Trophoblast cell (in vitro differentiated cells and primary cell): ENCODE measurements at regions not wholly inside any gene's neighbourhood (a gene's known extent, or its start where the extent isn't known, plus 50 kb on each side); places are given as distances from the start of the nearest gene placed in this dataset.

Experiments used
- DNase-seq, 2 donors: peaks; one replicate each; pipeline ENCODE4 v3.0.0-alpha.2; 2016
- H2AFZ ChIP-seq: 2 replicates; pipeline ENCODE4 v1.6.1; 2013; ENCODE audit warnings: low read length, moderate library complexity, mild to moderate bottlenecking; ENCODE audit not compliant: insufficient read depth, poor library complexity
- H2AK5ac ChIP-seq: 2 replicates; pipeline ENCODE4 v1.6.1; 2013; ENCODE audit warnings: mild to moderate bottlenecking, low read length
- H2BK120ac ChIP-seq: 2 replicates; pipeline ENCODE4 v1.6.1; 2013; ENCODE audit warnings: low read length, mild to moderate bottlenecking, moderate library complexity; ENCODE audit not compliant: insufficient read depth, poor library complexity
- H2BK12ac ChIP-seq: 2 replicates; pipeline ENCODE4 v1.6.1; 2013; ENCODE audit warnings: mild to moderate bottlenecking, low read length, moderate library complexity
- H2BK5ac ChIP-seq: 2 replicates; pipeline ENCODE4 v1.6.1; 2013; ENCODE audit warnings: low read length, low read depth, moderate library complexity, mild to moderate bottlenecking; ENCODE audit not compliant: poor library complexity
- H3K14ac ChIP-seq: 2 replicates; pipeline ENCODE4 v1.6.1; 2013; ENCODE audit warnings: mild to moderate bottlenecking, low read length
- H3K18ac ChIP-seq: 2 replicates; pipeline ENCODE4 v1.6.1; 2013; ENCODE audit warnings: mild to moderate bottlenecking, low read length
- H3K23ac ChIP-seq: 2 replicates; pipeline ENCODE4 v1.6.1; 2013; ENCODE audit warnings: low read length
- H3K27ac ChIP-seq: 2 replicates; pipeline ENCODE4 v1.5.1; 2013; ENCODE audit warnings: low read depth, mild to moderate bottlenecking, inconsistent platforms, low read length, moderate library complexity
- H3K27me3 ChIP-seq: 2 replicates; pipeline ENCODE4 v1.6.1; 2013; ENCODE audit warnings: inconsistent platforms, mild to moderate bottlenecking, low read length, moderate library complexity; ENCODE audit not compliant: insufficient read depth
- H3K36me3 ChIP-seq, 2 experiments: 1 replicate in 1 of 2; 2 replicates in 1 of 2; pipeline ENCODE4 v1.6.1; 2013; ENCODE audit warnings: low read length in 2 of 2, mild to moderate bottlenecking in 2 of 2, moderate library complexity in 1 of 2; ENCODE audit not compliant: insufficient read depth in 2 of 2, control insufficient read depth in 1 of 2
- H3K4ac ChIP-seq: 2 replicates; pipeline ENCODE4 v1.6.1; 2013; ENCODE audit warnings: low read depth, mild to moderate bottlenecking, low read length, moderate library complexity
- H3K4me1 ChIP-seq, 2 experiments: 1 replicate in 1 of 2; 2 replicates in 1 of 2; pipeline ENCODE4 v1.6.1; 2013; ENCODE audit warnings: low read length in 2 of 2, mild to moderate bottlenecking in 2 of 2, moderate library complexity in 1 of 2; ENCODE audit not compliant: insufficient read depth in 2 of 2, control insufficient read depth in 1 of 2
- H3K4me2 ChIP-seq: 2 replicates; pipeline ENCODE4 v1.6.1; 2013; ENCODE audit warnings: inconsistent platforms, mild to moderate bottlenecking, low read length, moderate library complexity
- H3K4me3 ChIP-seq: 2 replicates; pipeline ENCODE4 v1.5.1; 2013; ENCODE audit warnings: mild to moderate bottlenecking, low read depth, low read length, inconsistent platforms
- H3K79me1 ChIP-seq: one replicate; pipeline ENCODE4 v1.6.1; 2013; ENCODE audit warnings: low read length
- H3K79me2 ChIP-seq: 2 replicates; pipeline ENCODE4 v1.6.1; 2013; ENCODE audit warnings: low read length, mild to moderate bottlenecking; ENCODE audit not compliant: control insufficient read depth, insufficient read depth, poor library complexity
- H3K9ac ChIP-seq: 2 replicates; pipeline ENCODE4 v1.6.1; 2013; ENCODE audit warnings: mild to moderate bottlenecking, low read length
- H3K9me3 ChIP-seq: 2 replicates; pipeline ENCODE4 v1.6.1; 2013; ENCODE audit warnings: low read depth, mild to moderate bottlenecking, control low read depth, inconsistent platforms, low read length; ENCODE audit not compliant: insufficient read depth
- H4K12ac ChIP-seq: 2 replicates; pipeline ENCODE4 v1.6.1; 2013; ENCODE audit warnings: low read depth, mild to moderate bottlenecking, low read length, moderate library complexity
- H4K8ac ChIP-seq: 2 replicates; pipeline ENCODE4 v1.6.1; 2013; ENCODE audit warnings: low read depth, mild to moderate bottlenecking, low read length, moderate library complexity
- H4K91ac ChIP-seq: one replicate; pipeline ENCODE4 v1.6.1; 2013; ENCODE audit warnings: low read depth, mild to moderate bottlenecking, low read length, moderate library complexity
- whole genome bisulfite sequencing: extraction: QIAGEN DNeasy Blood & Tissue Kit; methylation state at CpG from one replicate; pipeline ENCODE4 v1.1.7; 2013; ENCODE audit warnings: missing lambda C conversion rate; ENCODE audit not compliant: insufficient read length, insufficient coverage; ENCODE audit errors: extremely low coverage; 5-methylcytosine and 5-hydroxymethylcytosine counted together

- no peak overlapping the region for H3K4ac ChIP-seq
- no peak overlapping the region for H2AK5ac ChIP-seq
- H3K9ac ChIP-seq = no peak overlapping the region
- no peak overlapping the region for H3K18ac ChIP-seq
- H3K9me3 ChIP-seq = no peaks in the 10 kb centered on the region
- H3K27me3 ChIP-seq = no peaks in the 10 kb centered on the region
- H3K4me1 ChIP-seq = no peaks in the 10 kb centered on the region
- DNase-seq = no peak
- no peak overlapping the region for H3K27ac ChIP-seq
- no peaks in the 10 kb centered on the region for H3K36me3 ChIP-seq
- H2AFZ ChIP-seq = no peak overlapping the region
- no peak overlapping the region for H4K8ac ChIP-seq
- no peaks in the 10 kb centered on the region for H3K79me1 ChIP-seq
- WGBS = no CpG with 5 or more reads among the region's 2 CpGs
- no peaks in the 10 kb centered on the region for H3K79me2 ChIP-seq
- no peak overlapping the region for H3K4me3 ChIP-seq
- H3K23ac ChIP-seq = no peak overlapping the region
- no peak overlapping the region for H4K12ac ChIP-seq
- H3K4me2 ChIP-seq = no peak overlapping the region
- no peak overlapping the region for H2BK5ac ChIP-seq
- no peak overlapping the region for H2BK12ac ChIP-seq
- no peak overlapping the region for H2BK120ac ChIP-seq
- H4K91ac ChIP-seq = no peak overlapping the region
- H3K14ac ChIP-seq = no peak overlapping the region
These were observed 294.6 kb upstream of the POU3F2 start for GRCh38 chr6:98539741-98540140.

DNA sequence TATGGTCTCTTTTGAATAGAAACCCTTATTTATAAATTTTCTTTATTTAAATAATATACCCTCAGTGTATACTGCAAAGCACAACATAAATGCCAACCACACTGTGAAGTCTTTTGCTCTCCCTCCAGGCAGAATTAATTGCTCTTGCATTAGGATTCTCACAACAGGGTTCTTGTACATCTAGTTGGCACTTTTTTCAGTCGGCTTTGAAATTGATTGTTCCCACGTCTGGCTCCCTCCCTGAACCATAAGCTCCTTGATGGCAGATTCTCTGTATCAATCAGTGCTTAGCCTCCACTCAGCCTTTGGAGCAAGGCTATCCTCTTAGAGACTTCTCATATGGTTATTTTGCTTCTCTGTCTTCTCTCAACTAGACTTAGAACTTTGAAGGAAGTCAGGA lies 288.0 kb upstream of the POU3F2 start:
- no peak overlapping the region for H2BK120ac ChIP-seq
- no peak overlapping the region for H3K14ac ChIP-seq
- no peaks in the 10 kb centered on the region for H3K9me3 ChIP-seq
- H2BK5ac ChIP-seq = no peak overlapping the region
- H2BK12ac ChIP-seq = no peak overlapping the region
- no peak overlapping the region for H4K12ac ChIP-seq
- H3K79me2 ChIP-seq = no peaks in the 10 kb centered on the region
- H4K8ac ChIP-seq = no peak overlapping the region
- no peak overlapping the region for H3K9ac ChIP-seq
- H3K79me1 ChIP-seq = no peaks in the 10 kb centered on the region
- no peak overlapping the region for H3K18ac ChIP-seq
- H3K27ac ChIP-seq = no peak overlapping the region
- H3K4me3 ChIP-seq = no peak overlapping the region
- H2AFZ ChIP-seq = no peak overlapping the region
- DNase-seq = no peak
- H2AK5ac ChIP-seq = no peak overlapping the region
- H4K91ac ChIP-seq = no peak overlapping the region
- no peaks in the 10 kb centered on the region for H3K27me3 ChIP-seq
- no peak overlapping the region for H3K4ac ChIP-seq
- H3K4me1 ChIP-seq = peaks cover 3 to 5% of the 10 kb centered on the region in 2 experiments
- no peak overlapping the region for H3K23ac ChIP-seq
- WGBS = no CpG with 5 or more reads among the region's 2 CpGs
- no peaks in the 10 kb centered on the region for H3K36me3 ChIP-seq
- H3K4me2 ChIP-seq = no peak overlapping the region

DNA sequence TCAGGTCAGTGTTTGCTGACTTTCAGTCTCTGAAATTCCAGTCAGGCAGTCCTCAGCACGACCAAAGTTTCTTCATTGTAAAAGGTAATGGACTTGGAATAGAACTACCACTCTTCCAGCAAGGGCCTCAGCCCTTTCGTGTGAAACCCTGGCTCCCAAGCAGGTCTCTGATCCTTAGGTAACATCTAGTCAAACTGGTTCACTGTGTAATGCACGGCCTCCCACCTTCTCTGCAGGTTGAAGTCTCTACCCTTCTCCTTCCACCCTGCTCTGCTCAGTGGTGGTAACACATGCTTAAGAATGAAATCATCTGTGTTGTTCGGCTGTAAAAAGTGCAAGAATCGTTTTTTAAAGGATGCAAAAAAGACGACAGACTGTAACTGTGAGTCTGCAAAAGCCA lies 287.2 kb upstream of the POU3F2 start:
- no CpG with 5 or more reads among the region's 6 CpGs for WGBS

GRCh38 chr6:98547634-98548033 lies 286.7 kb upstream of the POU3F2 start:
- no peak for DNase-seq
- WGBS = no CpG with 5 or more reads among the region's 5 CpGs
- H3K79me1 ChIP-seq = no peaks in the 10 kb centered on the region
- H3K23ac ChIP-seq = no peak overlapping the region
- H3K9me3 ChIP-seq = no peaks in the 10 kb centered on the region
- no peak overlapping the region for H4K91ac ChIP-seq
- H3K4me2 ChIP-seq = peak overlapping the region; percentile 18
- H3K36me3 ChIP-seq = no peaks in the 10 kb centered on the region
- no peak overlapping the region for H3K4ac ChIP-seq
- H3K27ac ChIP-seq = no peak overlapping the region
- H2BK120ac ChIP-seq = no peak overlapping the region
- no peak overlapping the region for H2AK5ac ChIP-seq
- no peak overlapping the region for H2BK12ac ChIP-seq
- no peaks in the 10 kb centered on the region for H3K79me2 ChIP-seq
- no peak overlapping the region for H3K14ac ChIP-seq
- H2BK5ac ChIP-seq = no peak overlapping the region
- no peak overlapping the region for H4K8ac ChIP-seq
- H2AFZ ChIP-seq = no peak overlapping the region
- no peak overlapping the region for H3K18ac ChIP-seq
- H3K27me3 ChIP-seq = no peaks in the 10 kb centered on the region
- H3K4me3 ChIP-seq = no peak overlapping the region
- peaks cover 3 to 5% of the 10 kb centered on the region in 2 experiments for H3K4me1 ChIP-seq
- H3K9ac ChIP-seq = no peak overlapping the region
- no peak overlapping the region for H4K12ac ChIP-seq

More for the DNA sequence above, 287.2 kb upstream of the POU3F2 start:
- Histone ChIP-seq H3K27me3 (no peaks in the 10 kb centered on the region), H3K4me2 (peak overlapping the region; percentile 18), H2BK120ac (no peak overlapping the region), H3K9me3 (no peaks in the 10 kb centered on the region), H3K36me3 (no peaks in the 10 kb centered on the region), H3K9ac (no peak overlapping the region), H3K4me1 (peaks cover 3 to 5% of the 10 kb centered on the region in 2 experiments), H3K79me1 (no peaks in the 10 kb centered on the region), H2BK5ac (no peak overlapping the region), H3K27ac (no peak overlapping the region), H2AFZ (no peak overlapping the region), H4K8ac (no peak overlapping the region), H2BK12ac (no peak overlapping the region), H3K79me2 (no peaks in the 10 kb centered on the region), H3K4me3 (no peak overlapping the region), H2AK5ac (no peak overlapping the region), H3K14ac (no peak overlapping the region), H3K23ac (no peak overlapping the region), H4K12ac (no peak overlapping the region), H3K18ac (no peak overlapping the region), H4K91ac (no peak overlapping the region), H3K4ac (no peak overlapping the region)
- DNase-seq = no peak
